KMS-11 (cell line): ENCODE measurements at regions not wholly inside any gene's neighbourhood (a gene's known extent, or its start where the extent isn't known, plus 50 kb on each side); places are given as distances from the start of the nearest gene placed in this dataset.
"Not testable (repeated sequence)": the region's sequence is repeated elsewhere in the genome, so short reads cannot be mapped to it uniquely, and the experiment has no call there.

Experiments used
- H2AFZ ChIP-seq: fragments of 200-600 bp; sonication (generic); 2 replicates; pipeline ENCODE4 v1.6.1; 2016; ENCODE audit warnings: antibody characterized with exemption, mixed run types, low read depth
- H3K27ac ChIP-seq: fragments of 200-600 bp; sonication (generic); 2 replicates; pipeline ENCODE4 v1.6.1; 2016; ENCODE audit warnings: mild to moderate bottlenecking, mixed run types
- H3K27me3 ChIP-seq: fragments of 200-600 bp; sonication (generic); 2 replicates; pipeline ENCODE4 v1.6.1; 2017; ENCODE audit warnings: mild to moderate bottlenecking, low read depth, mixed run types, moderate library complexity; ENCODE audit not compliant: insufficient read depth
- H3K36me3 ChIP-seq: fragments of 200-600 bp; sonication (generic); 2 replicates; pipeline ENCODE4 v1.6.1; 2017; ENCODE audit warnings: mild to moderate bottlenecking, mixed run types; ENCODE audit not compliant: insufficient read depth
- H3K4me1 ChIP-seq: fragments of 200-600 bp; sonication (generic); 2 replicates; pipeline ENCODE4 v1.6.1; 2016; ENCODE audit warnings: mild to moderate bottlenecking, low read depth, mixed run types; ENCODE audit not compliant: poor library complexity, severe bottlenecking
- H3K4me2 ChIP-seq: fragments of 200-600 bp; sonication (generic); 2 replicates; pipeline ENCODE4 v1.7.0; 2016; ENCODE audit warnings: mild to moderate bottlenecking, mixed run types
- H3K4me3 ChIP-seq: fragments of 200-600 bp; sonication (generic); IDR thresholded peaks from 2 replicates; pipeline ENCODE4 v1.6.1; 2017; ENCODE audit warnings: low read depth, low read length, mixed read lengths; ENCODE audit not compliant: insufficient read depth
- H3K79me2 ChIP-seq: fragments of 200-600 bp; sonication (generic); 2 replicates; pipeline ENCODE4 v1.6.1; 2016; ENCODE audit warnings: low read depth, mixed run types; ENCODE audit not compliant: insufficient read depth
- H3K9ac ChIP-seq: fragments of 200-600 bp; sonication (generic); 2 replicates; pipeline ENCODE4 v1.6.1; 2016; ENCODE audit warnings: mild to moderate bottlenecking, mixed run types
- H4K20me1 ChIP-seq: fragments of 200-600 bp; sonication (generic); 2 replicates; pipeline ENCODE4 v1.6.1; 2016; ENCODE audit warnings: mild to moderate bottlenecking, mixed run types; ENCODE audit not compliant: insufficient read depth
- CTCF ChIP-seq: fragments of 200-600 bp; sonication (generic); conservative IDR thresholded peaks from 2 replicates; pipeline ENCODE4 v1.6.1; 2017; ENCODE audit warnings: low read depth, mild to moderate bottlenecking, antibody characterized with exemption, low read length, moderate library complexity, mixed read lengths

GRCh38 chr11:23875176-23875850 is 621.5 kb upstream of the LUZP2 start:
- Histone ChIP-seq H3K9ac (no peak overlapping the region), H3K27ac (no peak overlapping the region), H3K4me1 (no peaks in the 10 kb centered on the region), H2AFZ (no peak overlapping the region), H3K36me3 (no peaks in the 10 kb centered on the region), H3K27me3 (no peaks in the 10 kb centered on the region), H4K20me1 (no peaks in the 10 kb centered on the region), H3K79me2 (no peaks in the 10 kb centered on the region), H3K4me2 (no peak overlapping the region), H3K4me3 (no peak overlapping the region)
- no peak for TF ChIP-seq CTCF

- H2AFZ ChIP-seq, H3K27ac ChIP-seq, H3K4me2 ChIP-seq: not testable (repeated sequence)
Observed at GRCh38 chr11:23883426-23884048, 613.3 kb upstream of the LUZP2 start.

GRCh38 chr11:23884341-23884740 is 612.5 kb upstream of the LUZP2 start:
- no peak overlapping the region for H3K4me2 ChIP-seq
- H4K20me1 ChIP-seq = no peaks in the 10 kb centered on the region
- TF ChIP-seq CTCF = no peak
- no peak overlapping the region for H3K27ac ChIP-seq
- H2AFZ ChIP-seq = no peak overlapping the region
- H3K9ac ChIP-seq = no peak overlapping the region
- no peaks in the 10 kb centered on the region for H3K79me2 ChIP-seq
- H3K36me3 ChIP-seq = no peaks in the 10 kb centered on the region
- H3K4me1 ChIP-seq = no peaks in the 10 kb centered on the region
- no peaks in the 10 kb centered on the region for H3K27me3 ChIP-seq
- no peak overlapping the region for H3K4me3 ChIP-seq

More at GRCh38 chr11:23883426-23884048, 613.3 kb upstream of the LUZP2 start:
- not testable (repeated sequence) for H3K79me2 ChIP-seq, H3K27me3 ChIP-seq, H3K9ac ChIP-seq, H3K4me3 ChIP-seq, H3K36me3 ChIP-seq, H4K20me1 ChIP-seq, H3K4me1 ChIP-seq

- Histone ChIP-seq H3K36me3 (no peaks in the 10 kb centered on the region), H3K4me3 (no peak overlapping the region), H3K9ac (no peak overlapping the region), H3K4me1 (no peaks in the 10 kb centered on the region), H3K4me2 (no peak overlapping the region), H4K20me1 (no peaks in the 10 kb centered on the region), H3K27me3 (no peaks in the 10 kb centered on the region), H3K79me2 (no peaks in the 10 kb centered on the region), H3K27ac (no peak overlapping the region), H2AFZ (no peak overlapping the region)
- no peak for TF ChIP-seq CTCF
Observed at GRCh38 chr11:23885801-23886200, 611.1 kb upstream of the LUZP2 start.

GRCh38 chr11:23887122-23887521 is 609.7 kb upstream of the LUZP2 start:
- not testable (repeated sequence) for H3K4me1 ChIP-seq, H2AFZ ChIP-seq, H3K27me3 ChIP-seq, H4K20me1 ChIP-seq, H3K4me3 ChIP-seq, H3K4me2 ChIP-seq, H3K27ac ChIP-seq, H3K79me2 ChIP-seq, H3K36me3 ChIP-seq, H3K9ac ChIP-seq
